HG03066 (cell line): ENCODE measurements at regions not wholly inside any gene's neighbourhood (a gene's known extent, or its start where the extent isn't known, plus 50 kb on each side); places are given as distances from the start of the nearest gene placed in this dataset.
"Not testable (repeated sequence)": the region's sequence is repeated elsewhere in the genome, so short reads cannot be mapped to it uniquely, and the experiment has no call there.

Source experiments
- ATAC-seq: cut with Tn5 transposase; IDR thresholded peaks from one replicate; pipeline ENCODE4 v1.9.1; 2021; ENCODE audit warnings: low read depth; ENCODE audit not compliant: unreplicated experiment

GRCh38 chr4:130825284-130825683 is 1729.3 kb downstream of the C4orf33 start:
- no peak for ATAC-seq

- ATAC-seq: no peak
Measured at GRCh38 chr4:130850019-130850524, 1754.1 kb downstream of the C4orf33 start.

- ATAC-seq: no peak
Measured at GRCh38 chr4:130851107-130851506, 1755.2 kb downstream of the C4orf33 start.

DNA sequence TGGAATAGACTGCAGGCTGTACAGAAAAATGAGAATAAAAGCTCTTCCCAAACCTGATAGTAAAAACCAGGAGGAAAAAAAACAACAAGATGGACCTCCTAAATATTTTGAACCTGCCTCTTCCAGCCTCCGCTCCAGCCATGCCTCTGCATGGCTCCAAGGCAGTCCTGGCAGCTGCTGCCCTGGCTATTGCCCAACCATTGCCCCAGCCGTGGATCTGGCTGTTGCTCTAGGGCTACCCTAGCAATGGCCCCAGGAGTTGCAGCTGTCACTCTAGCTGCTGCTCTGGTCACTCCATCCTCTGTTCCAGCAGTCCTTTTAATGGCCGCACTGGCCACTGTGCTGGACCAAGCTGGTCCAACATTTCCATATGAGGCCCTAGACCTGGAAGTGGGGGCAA is 1756.0 kb downstream of the C4orf33 start:
- no peak for ATAC-seq

DNA sequence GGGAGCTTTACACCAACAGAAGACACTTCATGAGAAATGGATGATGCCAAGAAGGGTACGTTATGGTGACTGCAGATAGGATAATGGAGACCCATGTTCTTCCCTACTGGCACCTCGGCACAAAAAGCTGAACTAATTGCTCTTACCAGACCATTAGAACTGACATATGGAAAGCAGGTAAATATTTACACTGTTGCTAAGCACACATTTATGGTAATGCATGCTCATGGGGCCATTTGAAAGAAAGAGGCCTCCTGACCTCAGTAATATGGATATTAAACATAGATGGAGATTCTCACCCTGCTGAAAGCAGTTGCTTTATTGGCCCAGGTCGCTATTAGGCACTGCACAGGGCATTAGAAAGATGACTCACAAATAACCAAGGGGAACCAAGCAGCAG is 1759.6 kb downstream of the C4orf33 start:
- ATAC-seq: no peak

DNA sequence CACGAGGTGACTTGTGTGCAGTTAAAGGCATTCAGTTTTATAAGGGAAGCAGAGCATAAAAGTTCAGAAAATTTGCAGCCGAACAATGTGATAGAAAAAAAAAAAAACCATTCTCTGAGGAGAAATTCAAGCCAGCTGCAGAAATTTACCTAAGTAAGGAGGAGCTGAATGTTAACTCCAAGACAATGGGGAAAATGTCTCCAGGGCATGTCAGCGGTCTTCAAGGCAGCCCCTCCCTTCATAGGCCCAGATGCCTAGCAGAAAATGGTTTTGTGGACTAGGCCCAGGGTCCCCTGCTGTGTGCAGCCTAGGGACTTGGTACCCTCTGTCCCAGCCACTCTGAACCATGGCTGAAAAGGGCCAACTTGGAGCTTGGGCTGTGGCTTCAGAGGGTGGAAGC is 1764.0 kb downstream of the C4orf33 start:
- no peak for ATAC-seq

GRCh38 chr4:130896920-130897319 is 1801.0 kb downstream of the C4orf33 start:
- no peak for ATAC-seq

DNA sequence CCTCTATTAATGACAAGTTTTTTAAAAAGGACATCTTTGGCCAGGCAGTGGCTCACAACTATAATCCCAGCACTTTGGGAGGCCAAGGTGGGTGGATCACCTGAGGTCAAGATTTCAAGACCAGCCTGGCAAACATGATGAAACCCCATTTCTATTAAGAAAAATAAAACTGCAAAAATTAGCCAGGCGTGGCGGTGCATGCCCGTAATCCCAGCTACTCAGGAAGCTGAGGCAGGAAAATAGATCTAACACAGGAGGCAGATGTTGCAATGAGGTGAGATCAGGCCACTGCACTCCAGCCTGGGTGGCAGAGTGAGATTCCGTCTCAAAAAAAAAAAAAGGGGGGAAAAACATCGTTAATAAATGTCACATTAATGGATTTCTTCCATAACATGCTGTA is 1805.4 kb downstream of the C4orf33 start:
- no peak for ATAC-seq

DNA sequence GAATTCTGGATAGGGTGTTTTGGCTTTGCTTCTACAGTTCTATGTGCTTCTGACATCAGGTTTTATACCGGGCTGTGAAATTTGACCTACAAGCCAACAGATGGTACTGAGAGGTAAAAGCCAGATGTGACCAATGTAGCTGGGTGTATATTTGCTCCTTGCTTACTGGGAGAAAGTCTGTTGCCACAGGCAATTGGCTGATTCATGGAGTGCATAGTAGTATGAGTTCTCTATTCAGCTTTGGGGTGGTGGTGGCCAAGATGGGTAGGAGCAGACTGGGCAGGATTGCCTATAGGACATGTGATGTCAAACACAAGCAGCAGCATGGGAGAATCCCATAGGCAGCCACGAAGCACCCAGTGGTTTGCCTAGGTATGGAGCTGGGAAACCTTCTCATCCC is 1827.0 kb downstream of the C4orf33 start:
- ATAC-seq: no peak

DNA sequence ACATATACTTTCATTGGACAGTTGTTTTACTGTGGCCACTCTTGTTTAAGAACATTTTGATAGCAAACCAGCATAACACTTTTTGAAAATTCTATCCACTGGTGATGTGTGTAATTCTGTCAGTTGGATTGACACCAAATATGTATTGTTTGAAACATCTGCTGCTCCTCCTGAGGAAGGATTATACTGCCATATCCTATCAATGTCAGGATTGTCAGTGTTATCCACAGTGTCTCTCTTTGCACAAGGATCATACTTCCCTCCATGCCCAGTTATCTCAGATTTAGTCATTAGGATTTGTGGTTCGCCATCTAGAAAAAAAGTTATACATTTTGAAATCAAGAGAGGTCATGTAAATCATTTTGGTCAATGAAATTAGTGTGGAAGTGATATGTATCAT is 1859.6 kb downstream of the C4orf33 start:
- ATAC-seq: no peak

GRCh38 chr4:130985371-130985770 is 1889.4 kb downstream of the C4orf33 start:
- no peak for ATAC-seq

DNA sequence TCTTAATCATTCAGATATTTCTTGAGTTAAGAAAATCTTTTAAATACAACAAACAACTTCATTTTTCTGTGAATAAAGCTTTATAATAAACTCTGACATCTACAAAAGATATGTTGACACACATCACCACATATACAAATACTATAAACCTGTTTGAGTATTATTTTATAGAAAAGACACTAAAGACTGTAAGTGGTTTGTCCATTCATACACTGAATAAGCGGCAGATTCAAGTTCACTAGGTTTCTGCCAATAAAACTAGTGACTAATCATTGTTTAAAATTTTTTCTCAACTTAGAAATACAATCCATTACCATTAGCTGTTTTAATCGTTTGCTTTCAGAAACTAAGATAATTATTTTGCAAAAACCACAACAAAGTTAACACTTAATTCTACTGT is 1900.0 kb downstream of the C4orf33 start:
- ATAC-seq: no peak

GRCh38 chr4:131001371-131001770 is 1905.4 kb downstream of the C4orf33 start:
- no peak for ATAC-seq

GRCh38 chr4:131002132-131002531 is 1906.2 kb downstream of the C4orf33 start:
- ATAC-seq: no peak

DNA sequence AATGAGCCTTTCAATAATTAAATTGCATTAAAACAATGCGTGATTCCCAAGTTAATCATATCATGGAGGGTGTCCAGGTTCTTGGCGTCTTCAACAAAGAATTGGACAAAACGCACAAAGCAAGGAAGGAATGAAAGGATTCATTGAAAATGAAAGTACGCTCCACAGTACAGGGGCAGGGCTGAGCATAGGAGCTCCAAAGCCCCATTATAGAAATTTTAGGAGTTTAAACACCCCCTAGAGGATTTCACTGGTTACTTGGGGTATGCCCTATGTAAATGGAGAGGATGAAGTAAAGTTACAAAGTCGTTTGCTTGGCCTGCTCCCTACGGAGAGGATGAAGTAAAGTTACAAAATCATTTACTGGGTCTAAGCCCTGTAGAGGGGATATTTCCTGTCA is 1910.4 kb downstream of the C4orf33 start:
- ATAC-seq: no peak

- not testable (repeated sequence) for ATAC-seq
Measured at GRCh38 chr4:131011961-131012360, 1916.0 kb downstream of the C4orf33 start.

DNA sequence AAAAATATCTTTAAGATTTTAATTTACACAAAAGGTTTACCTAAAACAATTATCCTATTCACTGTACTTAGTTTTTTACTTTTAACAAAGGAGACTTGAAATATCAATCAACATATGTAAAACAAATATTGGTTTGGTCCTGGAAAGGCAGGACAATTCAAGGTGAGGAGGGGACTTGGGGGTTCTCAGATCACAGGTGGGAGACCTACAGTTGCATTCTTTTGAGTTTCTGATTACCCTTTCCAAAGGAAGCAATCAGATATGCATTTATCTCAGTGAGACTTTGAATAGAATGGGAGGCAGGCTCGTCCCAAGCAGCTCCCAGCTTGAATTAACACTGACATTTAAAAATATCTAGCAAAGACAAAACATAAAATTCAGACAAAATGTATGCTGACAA is 1917.3 kb downstream of the C4orf33 start:
- ATAC-seq: no peak

GRCh38 chr4:131026771-131027170 is 1930.8 kb downstream of the C4orf33 start:
- no peak for ATAC-seq

- no peak for ATAC-seq
Measured at GRCh38 chr4:131044368-131044767, 1948.4 kb downstream of the C4orf33 start.

DNA sequence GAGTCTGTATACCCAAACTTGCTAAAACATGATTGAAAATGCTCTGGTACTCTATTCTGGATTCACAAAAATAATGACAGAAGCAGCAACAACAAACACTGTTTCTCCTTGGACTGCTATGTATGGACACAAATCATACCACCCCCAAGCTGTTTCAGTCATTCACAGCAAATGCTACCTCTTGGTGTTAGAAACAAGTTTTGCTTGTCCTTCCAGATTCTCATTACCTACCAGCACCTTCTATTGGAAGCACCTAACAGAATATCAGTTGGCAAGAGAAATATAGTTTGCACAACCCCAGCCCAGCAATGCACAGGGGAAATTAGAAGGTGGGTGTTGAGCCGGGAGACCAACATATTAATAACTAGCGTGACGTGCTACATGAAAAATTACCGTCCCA is 1950.9 kb downstream of the C4orf33 start:
- no peak for ATAC-seq

DNA sequence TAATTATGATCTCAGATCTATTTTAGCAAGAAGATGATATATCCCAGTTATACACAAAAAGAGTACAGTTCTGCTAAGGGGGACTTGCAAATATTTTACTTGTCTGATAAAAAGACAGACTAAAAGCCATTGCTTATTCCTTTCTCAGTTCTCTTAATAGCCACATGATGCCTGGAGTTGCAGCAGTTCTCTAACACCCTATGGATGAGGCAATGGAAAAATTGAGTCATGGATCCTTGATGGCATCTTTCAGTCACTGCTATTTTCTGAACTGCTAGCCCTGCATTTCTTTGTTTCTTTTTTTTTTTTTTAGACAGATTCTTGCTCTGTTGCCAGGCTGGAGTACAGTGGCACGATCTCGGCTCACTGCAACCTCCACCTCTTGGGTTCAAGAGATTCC is 1956.7 kb downstream of the C4orf33 start:
- ATAC-seq: no peak

DNA sequence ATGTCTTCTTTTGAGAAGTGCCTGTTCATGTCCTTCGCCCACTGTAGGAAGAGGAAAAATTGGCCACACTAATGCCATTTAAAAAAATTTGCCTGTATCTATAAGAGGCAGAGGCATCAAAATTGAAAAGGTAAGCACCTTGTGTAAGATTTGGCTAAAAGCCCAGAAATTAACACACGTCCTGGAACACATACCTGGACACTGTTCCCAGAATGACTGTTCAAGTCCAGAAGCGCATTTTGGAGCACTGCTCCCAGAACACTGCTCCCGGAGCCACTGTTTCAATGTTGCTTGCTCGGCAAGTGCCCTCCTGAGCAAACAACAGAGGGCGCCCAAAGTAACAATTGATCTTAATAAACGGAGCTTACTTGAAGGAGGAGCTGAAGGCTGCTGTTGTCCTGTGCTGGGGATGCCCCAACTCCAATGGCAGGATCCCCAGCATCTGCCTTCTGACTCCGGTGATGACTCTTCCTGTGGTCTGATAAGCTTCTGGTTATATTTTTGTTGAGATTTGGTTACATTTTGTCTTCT is 1958.6 kb downstream of the C4orf33 start:
- no peak for ATAC-seq

- no peak for ATAC-seq
Measured at GRCh38 chr4:131061734-131062133, 1965.8 kb downstream of the C4orf33 start.
